GM23248 (cell line): ENCODE measurements at regions not wholly inside any gene's neighbourhood (a gene's known extent, or its start where the extent isn't known, plus 50 kb on each side); places are given as distances from the start of the nearest gene placed in this dataset.

Experiments
- DNase-seq: peaks from one replicate; pipeline ENCODE4 v3.0.0-alpha.2; 2015
- H2AFZ ChIP-seq: fragments of 200-600 bp; sonication (generic); 2 replicates; pipeline ENCODE4 v1.6.1; 2016; ENCODE audit warnings: antibody characterized with exemption
- H3F3A ChIP-seq: fragments of 200-600 bp; sonication (generic); 2 replicates; pipeline ENCODE4 v1.6.1; 2016; ENCODE audit warnings: mild to moderate bottlenecking, antibody characterized with exemption, mixed run types; ENCODE audit not compliant: insufficient read depth
- H3K27ac ChIP-seq: fragments of 200-600 bp; sonication (generic); 2 replicates; pipeline ENCODE4 v1.5.1; 2016; ENCODE audit warnings: mild to moderate bottlenecking
- H3K27me3 ChIP-seq: fragments of 200-600 bp; sonication (generic); replicated peaks from 2 replicates; pipeline ENCODE4 v1.6.1; 2016; ENCODE audit warnings: mild to moderate bottlenecking; ENCODE audit not compliant: insufficient read depth
- H3K36me3 ChIP-seq: fragments of 200-600 bp; sonication (generic); 2 replicates; pipeline ENCODE4 v1.6.1; 2016; ENCODE audit warnings: low read depth, mild to moderate bottlenecking
- H3K4me1 ChIP-seq: fragments of 200-600 bp; sonication (generic); 2 replicates; pipeline ENCODE4 v1.6.1; 2016; ENCODE audit warnings: mild to moderate bottlenecking; ENCODE audit not compliant: insufficient read depth
- H3K4me2 ChIP-seq: fragments of 200-600 bp; sonication (generic); one replicate; pipeline ENCODE4 v1.6.1; 2016; ENCODE audit warnings: mild to moderate bottlenecking; ENCODE audit not compliant: unreplicated experiment
- H3K4me3 ChIP-seq: fragments of 200-600 bp; sonication (generic); 2 replicates; pipeline ENCODE4 v1.5.1; 2016; ENCODE audit warnings: mild to moderate bottlenecking
- H3K79me2 ChIP-seq: fragments of 200-600 bp; sonication (generic); 2 replicates; pipeline ENCODE4 v1.6.1; 2016; ENCODE audit warnings: mild to moderate bottlenecking; ENCODE audit not compliant: insufficient read depth
- H3K9ac ChIP-seq: fragments of 200-600 bp; sonication (generic); 2 replicates; pipeline ENCODE4 v1.6.1; 2016; ENCODE audit warnings: mild to moderate bottlenecking
- H3K9me2 ChIP-seq: fragments of 200-600 bp; sonication (generic); 2 replicates; pipeline ENCODE4 v1.6.1; 2016; ENCODE audit warnings: mixed run types, mild to moderate bottlenecking, moderate library complexity; ENCODE audit not compliant: insufficient read depth
- H3K9me3 ChIP-seq: fragments of 200-600 bp; sonication (generic); one replicate; pipeline ENCODE4 v1.6.1; 2017; ENCODE audit warnings: low read depth
- H4K20me1 ChIP-seq: fragments of 200-600 bp; sonication (generic); 2 replicates; pipeline ENCODE4 v1.6.0; 2016; ENCODE audit not compliant: insufficient read depth
- EZH2 ChIP-seq: fragments of 200-600 bp; sonication (generic); IDR thresholded peaks from 2 replicates; pipeline ENCODE4 v1.6.1; 2018; ENCODE audit warnings: antibody characterized with exemption, mild to moderate bottlenecking; ENCODE audit not compliant: insufficient read depth, poor library complexity, severe bottlenecking
- EZH2phosphoT487 ChIP-seq: fragments of 200-600 bp; sonication (generic); IDR thresholded peaks from 2 replicates; pipeline ENCODE4 v1.6.1; 2018; ENCODE audit warnings: antibody characterized with exemption, moderate library complexity, mild to moderate bottlenecking, low read depth; ENCODE audit not compliant: insufficient read depth
- WGBS, 2 experiments: methylation state at CpG; one replicate each; pipeline ENCODE4 v1.1.6; 2015 to 2017; ENCODE audit warnings: low lambda C conversion rate in 2 of 2, low coverage in 1 of 2; ENCODE audit errors: missing lambda C conversion rate in 2 of 2; 5-methylcytosine and 5-hydroxymethylcytosine counted together
- in situ Hi-C: fragments of 300-500 bp; cut with MboI; formaldehyde crosslinking; loops from 2 replicates; pipeline ENCODE4 v1.15.0; 2020

GRCh38 chr13:73571376-73571775 lies 512.6 kb downstream of the KLF5 start:
- Histone ChIP-seq H3K9me2 (no peaks in the 10 kb centered on the region), H4K20me1 (no peaks in the 10 kb centered on the region), H3K79me2 (no peaks in the 10 kb centered on the region), H3K36me3 (no peaks in the 10 kb centered on the region), H3K4me2 (no peak overlapping the region), H2AFZ (no peak overlapping the region), H3K4me3 (no peak overlapping the region), H3K27ac (no peak overlapping the region), H3K9me3 (no peaks in the 10 kb centered on the region), H3K9ac (no peak overlapping the region), H3K4me1 (no peaks in the 10 kb centered on the region), H3F3A (no peaks in the 10 kb centered on the region), H3K27me3 (no peaks in the 10 kb centered on the region)
- no peak for DNase-seq
- 0 to 2% methylated on average over 1 of the region's 1 CpG for WGBS, 2 experiments
- TF ChIP-seq EZH2 (no peak), EZH2phosphoT487 (no peak)
- in situ Hi-C loops, result no loop called here

- 2% methylated on average over 4 of the region's 4 CpGs for WGBS, 2 experiments
- in situ Hi-C loops, result no loop called here
- no peak overlapping the region for H2AFZ ChIP-seq
These were observed 498.1 kb downstream of the KLF5 start for GRCh38 chr13:73556902-73557301.

GRCh38 chr13:73556128-73556527 lies 497.3 kb downstream of the KLF5 start:
- WGBS, 2 experiments, result 30 to 31% methylated on average over 2 of the region's 2 CpGs
- H3K79me2 ChIP-seq, result no peaks in the 10 kb centered on the region
- no peaks in the 10 kb centered on the region for H3K36me3 ChIP-seq
- no peak for TF ChIP-seq EZH2phosphoT487
- no peak for TF ChIP-seq EZH2
- no peak overlapping the region for H3K4me2 ChIP-seq
- H3K27ac ChIP-seq, result no peak overlapping the region
- no peaks in the 10 kb centered on the region for H4K20me1 ChIP-seq
- H3F3A ChIP-seq, result no peaks in the 10 kb centered on the region
- no peak for DNase-seq
- no peaks in the 10 kb centered on the region for H3K4me1 ChIP-seq
- H3K9me2 ChIP-seq, result no peaks in the 10 kb centered on the region
- H2AFZ ChIP-seq, result no peak overlapping the region
- H3K9me3 ChIP-seq, result no peaks in the 10 kb centered on the region
- H3K4me3 ChIP-seq, result no peak overlapping the region
- peaks cover 12% of the 10 kb centered on the region; the same call in 1 of the 2 replicates for H3K27me3 ChIP-seq
- in situ Hi-C loops, result no loop called here
- H3K9ac ChIP-seq, result no peak overlapping the region

More at GRCh38 chr13:73556902-73557301, 498.1 kb downstream of the KLF5 start:
- Histone ChIP-seq H3K27ac (no peak overlapping the region), H3K4me3 (no peak overlapping the region), H3K36me3 (no peaks in the 10 kb centered on the region), H3K9me2 (no peaks in the 10 kb centered on the region), H3F3A (no peaks in the 10 kb centered on the region), H3K4me1 (no peaks in the 10 kb centered on the region), H3K9me3 (no peaks in the 10 kb centered on the region), H3K9ac (no peak overlapping the region), H3K79me2 (no peaks in the 10 kb centered on the region), H4K20me1 (no peaks in the 10 kb centered on the region), H3K4me2 (no peak overlapping the region), H3K27me3 (peaks cover 6% of the 10 kb centered on the region; the same call in 1 of the 2 replicates)
- TF ChIP-seq EZH2phosphoT487, result no peak
- TF ChIP-seq EZH2, result no peak
- no peak for DNase-seq

DNA sequence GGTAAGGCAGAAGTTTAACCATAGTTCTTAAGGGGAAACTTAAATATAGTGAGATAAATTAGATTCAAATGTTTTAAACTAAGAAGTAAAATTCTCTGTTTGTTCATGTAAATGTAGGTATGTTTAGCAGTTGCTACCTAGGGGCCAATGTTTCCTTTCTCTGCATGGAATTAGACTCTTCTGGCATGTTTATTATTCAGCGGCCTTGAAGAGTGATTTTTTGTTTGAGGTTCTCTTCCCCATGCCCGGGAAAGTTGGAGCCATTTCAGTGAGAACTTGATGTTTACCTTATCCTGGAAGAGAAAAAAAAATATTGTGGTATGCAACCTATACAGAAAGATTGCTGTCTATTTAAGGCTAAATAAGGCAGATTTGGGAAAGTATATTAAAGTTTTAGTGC lies 492.9 kb downstream of the KLF5 start:
- TF ChIP-seq EZH2phosphoT487, result no peak
- TF ChIP-seq EZH2, result no peak
- no peaks in the 10 kb centered on the region for H3K79me2 ChIP-seq
- H3K27ac ChIP-seq, result no peak overlapping the region
- H2AFZ ChIP-seq, result no peak overlapping the region
- no peaks in the 10 kb centered on the region for H3K9me2 ChIP-seq
- no peak overlapping the region for H3K4me3 ChIP-seq
- H3K36me3 ChIP-seq, result no peaks in the 10 kb centered on the region
- H4K20me1 ChIP-seq, result no peaks in the 10 kb centered on the region
- DNase-seq, result no peak
- no peaks in the 10 kb centered on the region for H3K9me3 ChIP-seq
- in situ Hi-C loops, result no loop called here
- H3K9ac ChIP-seq, result no peak overlapping the region
- no peaks in the 10 kb centered on the region for H3F3A ChIP-seq
- H3K4me1 ChIP-seq, result no peaks in the 10 kb centered on the region
- H3K4me2 ChIP-seq, result no peak overlapping the region
- peaks cover 16% of the 10 kb centered on the region for H3K27me3 ChIP-seq
- WGBS, 2 experiments, result 48 to 49% methylated on average over 2 of the region's 2 CpGs

DNA sequence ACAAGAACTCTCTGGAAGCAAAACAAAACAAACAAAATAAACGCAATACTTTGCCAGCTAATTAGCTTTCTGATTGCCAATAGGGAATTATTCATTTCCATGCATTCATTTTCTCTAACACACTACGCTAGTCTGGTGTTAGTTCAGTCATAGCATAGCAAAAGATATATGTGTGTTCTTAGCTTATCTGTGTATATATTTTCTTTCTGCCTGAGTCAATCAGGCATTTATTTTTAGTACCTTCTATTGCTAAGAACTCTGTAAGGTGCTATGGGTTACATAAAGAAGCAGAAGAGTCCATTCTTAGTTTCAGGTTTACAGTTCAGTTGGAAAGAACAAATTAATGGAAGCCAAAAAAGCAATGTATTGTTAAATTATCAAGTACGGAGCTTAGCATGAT lies 490.9 kb downstream of the KLF5 start:
- Histone ChIP-seq H3K9me2 (no peaks in the 10 kb centered on the region), H3K9ac (no peak overlapping the region), H3K36me3 (no peaks in the 10 kb centered on the region), H3F3A (no peaks in the 10 kb centered on the region), H3K79me2 (no peaks in the 10 kb centered on the region), H3K4me1 (no peaks in the 10 kb centered on the region), H3K4me2 (no peak overlapping the region), H3K9me3 (no peaks in the 10 kb centered on the region), H3K4me3 (no peak overlapping the region), H2AFZ (no peak overlapping the region), H3K27ac (no peak overlapping the region), H4K20me1 (no peaks in the 10 kb centered on the region), H3K27me3 (peaks cover 16% of the 10 kb centered on the region)
- TF ChIP-seq EZH2 (no peak), EZH2phosphoT487 (no peak)
- in situ Hi-C loops, result no loop called here
- DNase-seq, result no peak
- WGBS, 2 experiments, result 30 to 32% methylated on average over 3 of the region's 3 CpGs
